ENCODE measurements at regions not wholly inside any gene's neighbourhood (a gene's known extent, or its start where the extent isn't known, plus 50 kb on each side); places are given as distances from the start of the nearest gene placed in this dataset.
"Not testable (repeated sequence)": the region's sequence is repeated elsewhere in the genome, so short reads cannot be mapped to it uniquely, and the experiment has no call there.

GRCh38 chrX:39058724-39059123 is 257.5 kb downstream of the MID1IP1 start:
- DNase-seq (ENCODE audit: low read depth in 2 of 2) = no peak
- H3K4me3 ChIP-seq (replicated peaks in 1 of 2; ENCODE audit: low read depth in 2 of 2, low read length in 2 of 2) = no peak overlapping the region
- no peak for TF ChIP-seq CTCF (IDR thresholded peaks at IDR 0.05; ENCODE audit: low read depth, low read length)

GRCh38 chrX:39059866-39060265 is 258.6 kb downstream of the MID1IP1 start:
- no peak overlapping the region for H3K4me3 ChIP-seq (replicated peaks in 1 of 2; ENCODE audit: low read depth in 2 of 2, low read length in 2 of 2)

GRCh38 chrX:39063037-39063436 is 261.8 kb downstream of the MID1IP1 start:
- no peak overlapping the region for H3K4me3 ChIP-seq (replicated peaks in 1 of 2; ENCODE audit: low read depth in 2 of 2, low read length in 2 of 2)
- DNase-seq (ENCODE audit: low read depth in 2 of 2) = peak; percentile 1 to 7
- no peak for TF ChIP-seq CTCF (IDR thresholded peaks at IDR 0.05; ENCODE audit: low read depth, low read length)

More at GRCh38 chrX:39059866-39060265, 258.6 kb downstream of the MID1IP1 start:
- TF ChIP-seq CTCF (IDR thresholded peaks at IDR 0.05; ENCODE audit: low read depth, low read length) = no peak
- DNase-seq (ENCODE audit: low read depth in 2 of 2) = no peak

- DNase-seq (ENCODE audit: low read depth in 2 of 2) = no peak
- TF ChIP-seq CTCF (IDR thresholded peaks at IDR 0.05; ENCODE audit: low read depth, low read length) = no peak
- no peak overlapping the region for H3K4me3 ChIP-seq (replicated peaks in 1 of 2; ENCODE audit: low read depth in 2 of 2, low read length in 2 of 2)
These were observed 262.4 kb downstream of the MID1IP1 start for GRCh38 chrX:39063702-39064101.

- H3K4me3 ChIP-seq (replicated peaks in 1 of 2; ENCODE audit: low read depth in 2 of 2, low read length in 2 of 2) = no peak overlapping the region
- DNase-seq (ENCODE audit: low read depth in 2 of 2) = no peak
- no peak for TF ChIP-seq CTCF (IDR thresholded peaks at IDR 0.05; ENCODE audit: low read depth, low read length)
These were observed 264.0 kb downstream of the MID1IP1 start for GRCh38 chrX:39065051-39065871.

GRCh38 chrX:39067866-39068265 is 266.6 kb downstream of the MID1IP1 start:
- no peak overlapping the region for H3K4me3 ChIP-seq (replicated peaks in 1 of 2; ENCODE audit: low read depth in 2 of 2, low read length in 2 of 2)
- DNase-seq (ENCODE audit: low read depth in 2 of 2) = no peak
- no peak for TF ChIP-seq CTCF (IDR thresholded peaks at IDR 0.05; ENCODE audit: low read depth, low read length)

GRCh38 chrX:39068634-39069033 is 267.4 kb downstream of the MID1IP1 start:
- DNase-seq (ENCODE audit: low read depth in 2 of 2) = not testable (repeated sequence)

More at GRCh38 chrX:39068634-39069033, 267.4 kb downstream of the MID1IP1 start:
- not testable (repeated sequence) for H3K4me3 ChIP-seq (replicated peaks in 1 of 2; ENCODE audit: low read depth in 2 of 2, low read length in 2 of 2)

Measured in cardiac fibroblast (primary cell).